ENCODE measurements at regions not wholly inside any gene's neighbourhood (a gene's known extent, or its start where the extent isn't known, plus 50 kb on each side); places are given as distances from the start of the nearest gene placed in this dataset.

GRCh38 chr2:12980817-12981216 is 264.1 kb downstream of the TRIB2 start (continued):
- TF ChIP-seq CHD7 (IDR thresholded peaks at IDR 0.05; ENCODE audit: insufficient replicate concordance, low read length), result no peak

All from H1 (cell line).